Right lobe of liver (tissue), 4 donors: ENCODE measurements at regions not wholly inside any gene's neighbourhood (a gene's known extent, or its start where the extent isn't known, plus 50 kb on each side); places are given as distances from the start of the nearest gene placed in this dataset.

Source experiments
- CTCF ChIP-seq, 4 donors: fragments of 200-600 bp in 3 of 4; fragments of 450-650 bp in 1 of 4; IDR thresholded peaks; one replicate each; pipeline versions ENCODE4 v1.5.1 to v1.8.0; 2016 to 2022; ENCODE audit warnings: antibody characterized with exemption in 4 of 4, mild to moderate bottlenecking in 2 of 4
- POLR2A ChIP-seq: fragments of 450-650 bp; IDR thresholded peaks from one replicate; pipeline ENCODE4 v1.6.1; 2017; ENCODE audit warnings: antibody characterized with exemption, mild to moderate bottlenecking
- donor health status: DM: no; HTN: no; CAD: no.
- donor health status: DM: no; HTN: no; CAD: no.
- donor health status: DM: no; HTN: yes; CAD: no.

DNA sequence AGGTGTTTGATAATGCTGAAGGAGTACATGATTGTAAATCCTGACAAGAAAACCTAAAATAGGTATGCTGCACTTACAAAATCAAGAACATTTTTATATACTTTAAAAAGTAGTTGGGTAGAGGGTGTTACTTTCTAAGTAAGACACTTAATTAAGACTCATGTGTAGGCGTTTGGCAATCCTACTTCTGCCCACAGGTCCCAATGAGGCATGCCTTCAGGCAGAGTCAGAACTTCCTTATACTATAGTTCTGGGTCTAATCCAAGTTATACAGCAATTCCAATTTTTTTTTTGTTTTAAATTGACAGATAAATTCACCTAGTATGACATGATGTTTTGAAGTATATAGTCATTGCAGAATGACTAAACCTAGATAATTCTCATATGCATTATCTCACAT lies 1188.5 kb upstream of the PHF14 start:
- TF ChIP-seq CTCF (IDR thresholded peaks at IDR 0.05) (no peak), POLR2A (no peak)
